Transverse colon (tissue), 4 donors: ENCODE measurements at regions not wholly inside any gene's neighbourhood (a gene's known extent, or its start where the extent isn't known, plus 50 kb on each side); places are given as distances from the start of the nearest gene placed in this dataset.

ENCODE experiments used
- DNase-seq: peaks from one replicate; pipeline ENCODE4 v3.0.0-alpha.2; 2019
- H3K27ac ChIP-seq, 4 donors: fragments of 200-600 bp; sonication (generic); 2 replicates each; pipeline ENCODE4 v1.5.1; 2016 to 2018; ENCODE audit warnings: inconsistent platforms in 4 of 4
- H3K27me3 ChIP-seq: fragments of 200-600 bp; sonication (generic); 2 replicates; pipeline ENCODE4 v1.5.1; 2017; ENCODE audit warnings: inconsistent platforms
- H3K36me3 ChIP-seq, 4 donors: fragments of 200-600 bp; sonication (generic); 2 replicates each; pipeline ENCODE4 v1.5.1; 2017 to 2019; ENCODE audit warnings: inconsistent platforms in 4 of 4
- H3K4me1 ChIP-seq, 4 donors: fragments of 200-600 bp; sonication (generic); 2 replicates each; pipeline ENCODE4 v1.5.1; 2017 to 2020; ENCODE audit warnings: inconsistent platforms in 4 of 4
- H3K4me3 ChIP-seq, 4 donors: fragments of 200-600 bp; sonication (generic); 1 replicate in 1 of 4; 2 replicates in 3 of 4; pipeline versions ENCODE4 v1.5.1 to v1.6.1; 2017 to 2019; ENCODE audit warnings: inconsistent platforms in 4 of 4
- H3K9me3 ChIP-seq, 2 donors: fragments of 200-600 bp; sonication (generic); 2 replicates each; pipeline ENCODE4 v1.5.1; 2017 to 2019; ENCODE audit warnings: inconsistent platforms in 2 of 2
- CTCF ChIP-seq, 5 experiments: fragments of 200-600 bp in 3 of 5; fragments of 450-650 bp in 2 of 5; sonication (generic) in 3 of 5; IDR thresholded peaks; 1 replicate in 2 of 5; 2 replicates in 3 of 5; pipeline ENCODE4 v1.5.1; 2016 to 2017; ENCODE audit warnings: antibody characterized with exemption in 5 of 5, inconsistent platforms in 3 of 5, mild to moderate bottlenecking in 2 of 5, moderate library complexity in 1 of 5
- EP300 ChIP-seq: sonication (generic); formaldehyde crosslinking; IDR thresholded peaks from one replicate; pipeline ENCODE4 v1.6.1; 2017; ENCODE audit warnings: antibody characterized with exemption, low read depth
- POLR2A ChIP-seq: fragments of 450-650 bp; IDR thresholded peaks from one replicate; pipeline ENCODE4 v1.6.1; 2016; ENCODE audit warnings: antibody characterized with exemption, mild to moderate bottlenecking, moderate library complexity
- POLR2AphosphoS5 ChIP-seq, 3 donors: sonication (generic); formaldehyde crosslinking; IDR thresholded peaks; one replicate each; pipeline ENCODE4 v1.6.1; 2016; ENCODE audit warnings: antibody characterized with exemption in 3 of 3
- WGBS, 2 donors: methylation state at CpG; one replicate each; pipeline ENCODE4 v1.1.5; 2018; ENCODE audit warnings: low coverage in 1 of 2; 5-methylcytosine and 5-hydroxymethylcytosine counted together
- in situ Hi-C, 4 donors: fragments of 200-750 bp; cut with MboI; loops; one replicate each; pipeline versions ENCODE4 v1.15.0 to v1.15.1; 2017; ENCODE audit warnings: low sequenced_read_pairs in 3 of 4, low pct_ligation_motif_present in 1 of 4, low pct_unique_long_range_greater_than_20kb in 1 of 4
- intact Hi-C: fragments of 100-400 bp; cut with DNase I; formaldehyde crosslinking; loops from one replicate; pipeline ENCODE4 v1.15.1; 2023; ENCODE audit warnings: low total_unique reads

GRCh38 chr21:36628761-36629460 lies 70.0 kb upstream of the SIM2 start:
- no peak overlapping the region for H3K27ac ChIP-seq
- no peak for DNase-seq
- 73 to 87% methylated on average over 4 to 13 of the region's 13 CpGs for WGBS, 2 donors
- in situ Hi-C loops (no loop called here), intact Hi-C loops (no loop called here)
- H3K4me3 ChIP-seq, result no peak overlapping the region
- H3K9me3 ChIP-seq, result no peaks in the 10 kb centered on the region
- no peaks in the 10 kb centered on the region for H3K4me1 ChIP-seq
- H3K36me3 ChIP-seq, result no peaks in the 10 kb centered on the region
- TF ChIP-seq POLR2A, result no peak
- no peak for TF ChIP-seq EP300
- TF ChIP-seq CTCF (IDR thresholded peaks at IDR 0.05), result no peak
- TF ChIP-seq POLR2AphosphoS5 (IDR thresholded peaks at IDR 0.05), result no peak
- H3K27me3 ChIP-seq, result peaks cover 71% of the 10 kb centered on the region

DNA sequence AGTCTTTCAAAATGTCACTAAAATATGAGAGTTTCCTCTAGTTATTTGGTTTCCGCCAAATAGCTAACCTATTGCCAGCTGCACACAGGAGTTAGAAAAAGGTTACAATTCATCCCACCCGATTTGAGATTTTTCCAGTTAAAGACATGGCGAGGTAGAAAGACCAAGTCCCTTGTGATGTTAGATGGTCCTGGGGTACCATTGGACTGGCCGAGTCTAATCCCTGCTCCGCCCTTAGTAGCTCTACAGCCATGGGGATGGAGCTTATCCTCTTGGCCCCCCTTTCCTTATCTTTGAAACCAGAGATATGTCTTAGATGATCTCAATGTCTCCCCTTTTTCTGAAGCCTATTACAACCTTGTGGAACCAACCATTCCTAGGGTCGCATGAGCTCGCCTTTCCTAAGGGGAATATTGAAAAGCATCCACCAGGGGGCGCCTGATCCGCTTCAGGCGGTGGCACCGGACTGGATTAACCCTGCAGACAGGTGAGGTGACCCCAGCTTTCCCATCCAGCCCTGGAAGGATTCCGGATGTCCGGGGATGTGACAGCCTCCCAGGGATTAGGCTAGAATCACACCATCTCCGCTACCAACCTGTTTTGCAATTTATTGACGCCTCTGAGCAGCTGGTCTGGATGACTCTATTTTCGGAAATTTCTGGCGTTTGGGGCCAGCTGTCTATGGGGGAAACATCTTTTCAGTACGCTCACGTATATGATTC lies 68.3 kb upstream of the SIM2 start:
- DNase-seq, result peak; percentile 66
- no peak overlapping the region for H3K27ac ChIP-seq
- TF ChIP-seq CTCF (IDR thresholded peaks at IDR 0.05) (peak; percentile 62 to 77 (median 68)), EP300 (no peak)
- H3K27me3 ChIP-seq, result peaks cover 88% of the 10 kb centered on the region
- intact Hi-C loops, result no loop called here
- in situ Hi-C loops, result loop anchor here in 3 of 4 donors (10.0 kb wide), 1 partner anchor 294 kb away; no protein-coding TSS in a partner anchor
- WGBS, 2 donors, result 34 to 64% methylated on average over 6 to 19 of the region's 19 CpGs
- H3K36me3 ChIP-seq, result no peaks in the 10 kb centered on the region
- H3K4me1 ChIP-seq, result no peaks in the 10 kb centered on the region
- no peak overlapping the region for H3K4me3 ChIP-seq
- H3K9me3 ChIP-seq, result no peaks in the 10 kb centered on the region

GRCh38 chr21:36636016-36636415 lies 62.9 kb upstream of the SIM2 start:
- no peak overlapping the region for H3K27ac ChIP-seq
- DNase-seq, result no peak
- H3K9me3 ChIP-seq, result peaks cover 0 to 9% of the 10 kb centered on the region in 2 donors
- intact Hi-C loops (no loop called here), in situ Hi-C loops (loop anchor here in 3 of 4 donors (10.0 kb wide), 1 partner anchor 289 kb away; no protein-coding TSS in a partner anchor)
- peaks cover 0 to 7% (median 0%) of the 10 kb centered on the region in 4 donors for H3K4me1 ChIP-seq
- 25 to 67% methylated on average over 1 of the region's 1 CpG for WGBS, 2 donors
- H3K27me3 ChIP-seq, result peaks cover 89% of the 10 kb centered on the region
- no peak overlapping the region for H3K4me3 ChIP-seq
- no peaks in the 10 kb centered on the region for H3K36me3 ChIP-seq
- TF ChIP-seq POLR2A (no peak), POLR2AphosphoS5 (IDR thresholded peaks at IDR 0.05) (no peak)

GRCh38 chr21:36636439-36636838 lies 62.5 kb upstream of the SIM2 start:
- no peak for DNase-seq
- WGBS, 2 donors, result 74 to 81% methylated on average over 2 of the region's 2 CpGs
- in situ Hi-C loops, result loop anchor here in 3 of 4 donors (10.0 kb wide), 1 partner anchor 288 kb away; no protein-coding TSS in a partner anchor

More at GRCh38 chr21:36636439-36636838, 62.5 kb upstream of the SIM2 start:
- no peak overlapping the region for H3K27ac ChIP-seq
- intact Hi-C loops, result no loop called here
- peaks cover 89% of the 10 kb centered on the region for H3K27me3 ChIP-seq
- no peaks in the 10 kb centered on the region for H3K36me3 ChIP-seq
- TF ChIP-seq POLR2A (no peak), EP300 (no peak), CTCF (IDR thresholded peaks at IDR 0.05) (no peak), POLR2AphosphoS5 (IDR thresholded peaks at IDR 0.05) (no peak)
- no peak overlapping the region for H3K4me3 ChIP-seq
- H3K9me3 ChIP-seq, result peaks cover 0 to 9% of the 10 kb centered on the region in 2 donors
- H3K4me1 ChIP-seq, result peaks cover 0 to 7% (median 0%) of the 10 kb centered on the region in 4 donors
